Activated CD8-positive, alpha-beta memory T cell treated with anti-CD3 and anti-CD28 coated beads, Interleukin-2, amount 50 U/mL, for 4 hours (primary cell): ENCODE measurements at regions not wholly inside any gene's neighbourhood (a gene's known extent, or its start where the extent isn't known, plus 50 kb on each side); places are given as distances from the start of the nearest gene placed in this dataset.
"Not testable (repeated sequence)": the region's sequence is repeated elsewhere in the genome, so short reads cannot be mapped to it uniquely, and the experiment has no call there.

Experiments
- DNase-seq: peaks from one replicate; pipeline ENCODE4 v3.0.0-alpha.2; 2020

DNA sequence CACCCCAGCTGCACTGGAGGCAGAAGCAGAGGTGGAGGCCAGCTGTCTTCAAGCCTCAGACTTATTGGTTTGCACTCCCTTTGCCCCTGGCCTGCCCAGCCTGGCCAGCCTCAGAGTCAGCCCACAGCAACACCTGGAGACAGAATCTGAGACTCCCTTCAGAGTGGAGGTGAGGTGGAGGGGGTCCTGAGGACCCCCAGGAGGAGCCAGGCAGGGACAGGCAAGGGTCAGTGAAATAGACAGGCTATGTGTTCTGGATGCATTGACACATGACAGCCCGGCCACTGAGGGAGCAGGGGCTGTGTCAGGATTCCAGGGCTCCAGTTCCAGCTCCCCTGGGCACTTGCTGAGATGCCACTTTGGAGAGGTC lies 309.7 kb downstream of the MYCN start:
- DNase-seq, result no peak

DNA sequence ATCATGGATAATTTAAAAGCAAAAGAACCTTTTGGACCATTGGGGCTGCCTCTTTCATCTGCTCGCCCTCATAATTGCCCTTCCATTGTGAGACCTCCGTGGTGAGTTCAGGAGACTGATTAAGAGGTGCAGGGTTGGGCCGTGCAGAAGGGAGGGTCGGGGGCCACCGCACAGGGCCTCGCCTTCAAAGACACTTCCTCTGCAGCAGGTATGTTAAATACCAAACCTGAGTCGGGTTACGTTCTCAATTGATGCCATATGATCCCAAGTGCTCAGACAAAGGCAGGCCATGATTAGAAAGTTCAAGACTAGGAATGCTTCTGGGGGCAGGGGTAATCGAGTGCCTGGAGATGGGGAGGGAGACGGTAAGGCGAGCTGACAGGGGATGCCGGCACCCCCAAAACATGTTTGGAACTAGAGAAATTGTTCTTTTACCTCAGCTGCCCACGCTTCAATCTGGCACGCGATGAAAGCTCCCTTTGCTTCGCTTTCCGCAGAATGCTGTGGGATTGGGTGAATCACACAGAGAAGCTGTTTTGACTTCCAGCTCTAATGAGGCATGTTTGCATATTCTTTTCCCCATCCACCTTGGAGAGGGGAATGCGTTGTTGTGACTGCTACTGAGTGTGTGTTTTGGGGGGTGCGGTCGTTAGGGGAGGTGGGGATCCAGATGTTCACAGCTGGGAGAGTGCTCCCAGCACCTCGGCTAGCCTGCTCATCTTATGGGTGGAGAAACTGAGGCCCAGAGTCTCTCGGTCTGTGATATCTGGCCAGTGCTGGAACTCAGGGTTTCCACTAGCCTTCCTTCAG lies 309.1 kb downstream of the MYCN start:
- no peak for DNase-seq

DNA sequence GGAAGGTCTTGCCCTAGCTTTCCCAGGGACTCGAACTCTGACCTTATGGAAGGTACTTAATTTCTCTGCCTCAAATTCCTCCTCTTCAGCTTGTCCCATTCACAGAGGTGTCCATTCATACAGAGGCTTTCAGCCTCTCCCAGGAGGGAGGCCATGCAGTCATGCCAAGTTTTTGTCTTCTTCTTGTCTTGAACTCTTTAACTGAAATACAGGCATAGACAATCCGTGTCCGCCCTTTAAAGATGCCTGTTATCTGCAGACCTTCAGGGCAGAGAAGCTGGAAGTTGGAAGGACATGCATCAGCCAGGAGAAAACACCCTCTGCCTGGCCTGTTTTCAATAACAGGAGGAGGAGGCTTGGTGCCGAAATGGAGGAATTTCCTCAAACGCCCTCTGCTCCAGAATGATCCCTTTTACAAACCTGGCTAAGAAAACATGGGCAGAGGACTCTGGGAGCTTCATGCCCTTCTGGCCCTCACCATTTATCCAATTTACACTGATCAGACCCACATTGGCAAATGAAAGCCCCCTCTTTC lies 308.3 kb downstream of the MYCN start:
- DNase-seq, result no peak

DNA sequence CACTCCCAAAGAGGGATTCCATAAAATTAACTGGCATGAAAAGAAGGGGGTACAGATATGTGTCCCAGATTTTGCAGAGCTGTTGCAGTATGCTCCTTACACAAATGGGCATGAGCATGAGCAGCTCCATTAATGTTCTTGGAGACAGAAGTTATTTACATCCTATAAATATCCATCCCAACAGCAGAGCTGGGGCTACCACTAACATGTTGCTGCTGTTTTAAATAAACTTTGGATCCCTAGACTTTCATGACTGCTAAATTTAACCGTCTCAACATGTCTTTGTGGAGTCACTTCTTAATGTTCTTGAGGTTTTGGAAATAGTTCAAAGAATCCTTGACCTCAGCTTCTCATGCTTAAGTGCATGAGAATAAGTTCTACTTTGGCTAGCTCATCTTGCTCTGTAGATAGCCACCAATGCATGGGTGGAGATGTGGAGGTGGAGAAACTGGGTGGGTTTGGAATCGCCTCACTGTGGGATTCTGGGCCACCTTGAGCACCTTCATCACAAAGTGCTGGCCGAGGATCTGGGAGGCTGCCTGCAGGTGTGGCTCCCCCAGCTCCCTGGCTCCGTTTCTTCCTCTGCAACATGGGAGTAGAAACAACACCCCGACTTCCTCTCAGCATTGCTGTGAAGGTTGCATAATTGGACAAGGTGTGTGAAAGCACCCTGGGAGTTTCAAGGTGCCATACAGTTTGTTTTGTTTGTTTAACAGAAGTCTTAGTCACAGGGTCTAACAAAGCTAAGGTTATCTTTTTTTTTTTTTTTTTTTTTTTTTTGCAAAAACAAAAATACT lies 307.2 kb downstream of the MYCN start:
- DNase-seq, result no peak

DNA sequence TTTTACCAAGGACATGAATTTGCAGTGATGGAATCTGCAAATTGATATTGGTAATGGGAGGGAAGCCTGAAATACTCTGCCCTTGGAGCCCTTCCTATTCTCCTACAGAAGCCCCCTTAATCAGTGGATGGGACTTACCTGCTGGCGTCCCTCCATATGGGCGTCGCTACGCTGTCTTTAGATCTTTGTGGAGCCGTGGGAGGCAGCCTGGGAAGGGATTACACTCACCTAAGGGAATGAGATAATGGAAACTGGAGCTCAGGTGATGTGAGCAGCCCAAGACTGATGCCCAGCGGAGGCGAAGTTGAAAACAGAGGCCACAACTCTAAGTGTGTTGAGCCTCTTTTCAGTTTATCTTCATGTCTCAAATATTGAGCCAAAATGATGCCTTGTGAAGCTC lies 306.6 kb downstream of the MYCN start:
- DNase-seq, result no peak

DNA sequence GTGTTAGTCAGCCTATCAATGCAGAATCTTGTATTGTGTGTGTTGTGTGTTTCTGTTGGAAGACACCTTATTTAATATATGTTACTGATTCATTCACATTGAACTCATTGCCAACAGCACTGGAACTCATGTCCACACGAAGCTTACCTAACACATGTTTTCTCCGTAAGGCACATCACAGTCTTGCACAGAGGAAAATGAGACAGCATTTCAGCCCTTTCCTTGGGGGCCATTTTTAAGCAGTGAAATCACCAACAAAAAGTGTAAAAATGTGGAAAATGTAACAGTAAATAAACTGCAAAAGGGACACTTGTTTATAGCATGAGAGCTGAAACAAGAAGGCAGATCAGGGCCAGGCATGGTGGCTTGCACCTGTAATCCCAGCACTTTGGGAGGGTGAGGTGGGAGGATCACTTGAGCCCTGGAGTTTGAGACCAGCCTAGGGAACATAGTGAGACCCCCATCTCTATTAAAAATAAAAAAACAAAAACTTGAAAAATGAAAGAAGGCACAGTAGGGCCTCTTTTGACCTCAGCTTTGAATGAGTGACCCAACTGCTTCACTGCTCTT lies 306.0 kb downstream of the MYCN start:
- no peak for DNase-seq

DNA sequence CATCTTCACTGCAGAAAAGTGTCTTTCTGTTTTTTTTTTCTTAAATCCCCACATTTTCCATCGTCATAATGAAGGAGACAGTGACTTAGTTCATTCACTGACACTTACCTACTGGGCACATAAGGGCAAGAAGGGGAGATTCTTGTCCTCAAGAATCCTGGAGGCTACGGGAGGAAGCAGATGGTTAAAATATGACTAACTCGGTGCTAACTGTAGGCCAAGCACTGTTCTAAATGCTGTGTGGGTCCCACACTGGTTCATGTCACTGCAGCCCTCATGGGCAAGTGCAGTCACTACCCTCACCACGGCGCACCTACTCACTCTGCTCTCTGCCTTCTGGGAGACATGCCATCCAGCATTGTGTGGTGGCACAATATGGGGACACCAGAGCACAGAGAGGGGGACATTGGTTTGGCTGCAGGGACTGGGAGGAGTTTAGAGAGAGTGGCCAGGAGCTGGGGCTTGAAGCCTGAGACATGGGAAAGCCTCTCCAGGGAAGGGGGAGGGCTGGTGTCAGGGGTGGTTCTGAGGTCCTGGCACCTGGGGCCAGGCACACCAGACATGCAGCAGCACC lies 305.2 kb downstream of the MYCN start:
- DNase-seq, result no peak

DNA sequence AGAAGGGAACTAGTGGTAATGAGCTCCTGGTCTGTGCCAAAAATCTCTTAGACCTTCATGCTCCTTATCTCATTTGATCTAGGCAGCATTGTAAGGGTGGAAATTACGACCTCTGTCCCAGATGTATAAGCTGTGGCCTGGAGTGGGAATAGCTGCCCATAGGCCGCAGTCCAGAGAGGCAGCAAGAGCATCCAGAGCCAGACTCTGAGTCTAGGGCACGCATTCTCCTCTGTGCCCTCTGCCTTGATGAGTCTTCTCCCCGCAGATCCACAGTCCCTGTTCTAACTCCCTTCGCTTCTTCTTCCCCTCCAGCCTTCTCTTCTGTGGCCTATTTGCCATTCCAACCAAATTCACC lies 304.6 kb downstream of the MYCN start:
- no peak for DNase-seq

DNA sequence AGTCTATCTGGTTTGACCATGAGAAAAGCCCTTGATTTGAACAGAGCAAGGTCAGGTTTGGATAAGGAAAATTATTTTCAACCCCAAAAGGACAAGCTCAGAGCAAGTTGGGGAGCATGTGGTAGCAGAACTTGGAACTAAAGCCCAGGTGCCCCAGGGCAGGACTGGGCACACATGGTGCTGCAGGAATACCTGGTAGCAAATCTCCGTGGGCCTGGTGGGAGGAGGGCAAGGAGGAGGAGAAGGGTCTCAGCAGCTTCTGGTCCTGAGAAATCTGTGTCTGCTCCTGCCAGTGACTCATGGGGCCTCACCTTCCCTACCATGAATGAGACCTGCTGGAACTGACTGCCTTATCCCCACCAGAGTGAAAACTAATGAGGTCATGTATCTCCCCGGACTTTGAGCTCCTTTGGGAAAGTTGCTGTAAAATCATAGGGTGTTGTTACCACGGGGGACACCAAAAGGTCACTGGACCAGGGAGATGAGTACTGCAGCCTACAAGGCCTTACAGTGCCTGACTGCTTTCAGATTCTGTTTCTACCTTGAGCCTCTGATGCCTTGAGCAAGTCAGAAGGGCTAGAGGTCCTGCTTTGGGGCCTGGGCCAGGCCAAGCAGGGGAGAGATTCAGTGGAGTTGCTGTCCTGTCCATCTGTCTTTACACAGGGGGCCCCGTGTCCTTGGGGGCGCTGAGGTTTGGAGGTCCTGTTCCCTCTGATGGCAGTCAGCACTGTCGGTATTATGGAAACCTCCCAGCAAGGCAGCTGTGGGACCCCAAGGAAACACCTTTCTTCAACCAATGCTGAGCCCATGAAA lies 304.0 kb downstream of the MYCN start:
- DNase-seq, result no peak

DNA sequence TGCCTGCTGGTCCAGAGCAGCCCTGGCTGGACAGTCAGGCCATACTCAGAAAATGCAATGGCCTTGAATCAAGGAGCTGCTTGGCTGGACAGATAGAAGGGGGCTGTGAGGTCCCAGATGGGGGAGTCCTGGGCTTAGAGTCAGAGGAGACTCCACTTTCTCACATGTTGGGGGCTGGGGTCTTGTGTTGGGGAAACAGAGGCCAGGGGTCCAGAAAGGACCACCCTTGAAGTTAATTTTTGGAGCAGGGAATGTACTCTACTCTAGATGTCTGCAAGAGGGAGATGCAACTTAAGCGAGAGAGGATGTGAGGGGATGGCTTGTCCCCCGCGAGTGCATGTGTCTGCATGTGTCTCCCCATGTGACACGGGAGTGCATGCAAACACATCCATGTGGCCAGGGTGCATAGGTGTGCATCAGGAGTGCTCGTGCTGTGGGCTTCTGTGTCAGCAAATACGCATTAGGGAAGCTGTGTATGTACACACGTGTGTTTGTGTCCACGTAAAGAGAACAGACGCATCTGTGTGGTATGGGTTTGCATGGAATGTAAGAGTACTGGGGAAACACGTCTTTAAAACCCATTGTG lies 303.2 kb downstream of the MYCN start:
- DNase-seq, result no peak

DNA sequence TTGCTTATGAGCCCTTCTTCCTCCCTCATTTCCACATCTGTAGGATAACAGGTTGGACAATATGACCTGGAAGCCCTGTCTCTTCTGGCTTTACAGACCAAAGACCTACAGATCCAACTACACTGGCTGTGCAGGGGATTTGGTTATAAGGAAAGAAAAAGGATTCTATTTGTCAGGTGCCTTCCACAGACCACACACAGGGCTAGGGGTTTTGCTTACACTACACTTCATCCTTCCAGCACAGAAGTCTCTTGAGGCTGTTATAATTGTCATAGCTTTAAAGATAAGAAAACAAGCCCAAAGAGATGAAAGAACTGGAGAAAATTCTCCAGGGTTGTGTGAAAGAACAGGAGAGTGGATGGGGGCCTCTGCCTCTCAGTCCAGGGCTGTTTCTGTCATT lies 302.6 kb downstream of the MYCN start:
- no peak for DNase-seq

DNA sequence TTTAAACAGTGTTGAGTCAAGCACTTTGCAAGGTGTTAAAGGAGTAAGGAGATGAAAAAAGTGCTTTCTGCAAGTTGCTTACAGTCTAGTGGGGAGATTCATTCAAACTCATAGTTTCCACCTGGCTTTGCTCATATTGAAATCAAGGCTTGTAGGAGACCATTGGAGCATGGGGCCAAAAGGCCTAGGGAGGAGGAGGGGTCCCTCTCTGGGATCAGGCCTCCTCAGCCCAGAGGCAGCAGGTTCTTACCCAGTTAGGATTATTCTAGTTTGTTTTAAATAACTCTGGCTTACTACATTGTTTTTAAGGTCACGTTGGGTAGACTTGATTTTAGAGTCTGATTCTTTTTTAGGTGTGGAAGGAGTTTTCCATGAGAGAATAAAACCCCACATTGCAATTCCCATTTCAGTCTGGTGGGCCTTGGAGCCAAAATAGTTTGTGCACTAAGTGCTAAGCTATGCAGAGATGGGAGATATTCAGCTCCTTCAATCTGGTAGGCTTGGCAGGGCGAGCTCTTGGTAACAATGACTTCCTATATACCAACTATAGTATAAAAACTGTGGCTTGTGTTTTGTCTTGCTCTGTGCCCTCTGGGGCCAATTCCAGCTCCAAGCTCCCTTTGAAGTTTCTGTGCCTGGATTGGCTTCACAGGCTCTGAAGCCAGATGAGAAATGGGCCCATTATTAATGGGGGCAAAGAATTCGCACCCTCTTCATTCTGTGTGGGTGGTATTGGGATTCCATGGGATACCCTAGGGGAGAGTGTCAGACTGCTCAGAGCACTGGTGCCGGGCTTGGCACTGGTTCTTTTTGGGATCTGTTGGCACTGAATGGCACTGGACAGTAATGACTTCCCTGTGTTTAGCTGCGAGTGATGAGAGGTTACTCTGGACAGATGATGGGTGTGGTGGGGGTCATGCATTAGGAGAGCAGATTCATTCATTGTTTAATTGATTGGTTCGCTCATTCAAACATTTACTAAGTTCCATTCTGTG lies 301.1 kb downstream of the MYCN start:
- DNase-seq, result no peak

DNA sequence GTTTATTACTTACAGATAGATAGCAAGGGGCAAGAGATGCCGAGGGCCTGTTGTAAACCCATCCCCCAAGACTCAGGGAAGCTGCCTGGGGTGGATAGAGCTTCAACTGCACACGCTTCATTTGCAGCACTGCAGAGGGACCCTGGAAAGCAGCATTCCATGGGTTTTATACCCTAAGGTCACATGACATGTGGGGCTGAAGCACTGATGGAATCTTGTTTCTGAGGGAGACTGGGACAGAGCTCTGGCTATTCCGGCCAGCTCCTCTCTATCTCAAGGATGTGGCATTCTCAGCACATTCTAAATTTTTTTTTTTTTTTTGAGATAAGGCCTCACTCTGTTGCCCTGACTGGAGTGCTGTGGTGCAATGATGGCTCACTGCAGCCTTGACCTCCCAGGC lies 300.1 kb downstream of the MYCN start:
- no peak for DNase-seq

DNA sequence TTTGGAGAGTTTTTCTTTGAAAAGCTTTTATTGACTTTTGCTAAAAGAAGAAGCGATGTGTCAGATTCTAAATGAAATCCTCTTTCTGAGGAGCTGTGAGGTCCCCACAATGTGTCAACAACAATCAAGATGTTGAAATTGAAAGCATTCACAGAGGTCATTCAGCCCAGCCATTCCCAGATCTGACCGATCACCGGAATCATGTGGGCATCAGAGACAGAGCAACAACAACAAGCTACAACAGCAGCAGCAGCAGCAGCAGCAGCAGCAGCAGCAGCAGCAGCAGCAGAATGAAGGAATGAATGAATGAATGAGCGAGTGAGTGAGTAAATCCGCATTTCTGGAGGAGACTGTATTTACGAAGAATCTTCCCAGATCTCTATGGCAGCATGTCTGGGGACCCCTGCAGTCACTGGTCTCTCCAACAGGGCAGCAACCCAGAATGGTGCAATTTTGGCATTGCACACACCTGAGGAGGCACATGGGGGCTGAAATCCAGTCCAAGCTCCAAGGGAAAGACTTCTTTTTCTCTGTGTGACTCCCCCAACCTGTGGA lies 299.0 kb downstream of the MYCN start:
- no peak for DNase-seq

DNA sequence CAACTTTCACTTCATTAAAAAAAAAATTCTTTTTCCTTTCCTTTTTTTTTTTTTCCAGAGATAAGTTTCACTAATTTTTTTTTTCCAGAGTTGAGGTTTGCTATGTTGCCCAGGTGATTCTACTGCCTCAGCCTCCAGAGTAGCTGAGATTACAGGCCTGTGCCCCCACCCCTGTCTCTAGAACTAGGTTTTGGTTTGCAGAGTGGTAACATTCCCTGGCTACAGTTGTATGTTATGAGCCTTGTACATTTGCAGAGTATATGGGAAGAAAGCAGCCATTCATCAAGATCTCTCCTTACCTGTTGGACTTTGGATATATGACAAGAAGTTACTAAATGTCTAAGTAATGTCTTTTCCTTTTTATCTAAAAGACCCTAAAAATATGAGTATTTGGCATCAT lies 298.4 kb downstream of the MYCN start:
- no peak for DNase-seq

DNA sequence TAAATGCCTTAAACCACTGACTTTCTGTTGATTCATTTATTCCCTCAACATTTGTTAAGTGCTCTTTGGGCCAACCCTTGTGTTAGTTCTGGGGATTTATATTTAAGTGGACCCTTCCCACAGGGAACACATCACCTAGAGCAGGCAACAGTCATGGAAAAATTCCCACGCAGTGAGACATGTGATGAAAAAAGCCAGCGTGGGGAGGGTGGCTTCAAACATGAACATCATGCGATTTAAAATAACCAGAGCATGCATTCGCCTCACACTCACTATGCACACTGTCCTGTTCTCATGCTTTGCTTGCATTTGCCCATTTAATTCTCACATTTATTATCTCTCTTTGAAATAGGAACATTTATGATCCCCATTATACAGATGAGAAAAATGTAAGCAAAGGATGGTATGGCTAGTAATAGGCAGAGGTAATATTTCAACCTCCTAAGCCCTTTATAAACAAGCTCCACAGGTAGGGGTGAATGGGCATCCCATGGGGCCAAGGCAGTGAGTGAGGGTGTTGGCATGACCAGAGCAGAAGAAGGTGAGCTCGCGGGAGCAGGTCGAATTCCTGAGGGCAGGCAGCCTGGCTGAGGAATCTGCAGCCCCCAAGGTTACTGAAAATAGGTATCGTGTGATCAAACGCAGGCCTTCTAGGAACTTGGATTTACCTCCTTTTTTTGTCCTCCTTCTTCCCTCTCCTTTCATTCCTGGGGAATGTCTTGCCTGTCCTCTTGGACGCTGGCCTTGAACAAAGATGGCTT lies 297.8 kb downstream of the MYCN start:
- no peak for DNase-seq

DNA sequence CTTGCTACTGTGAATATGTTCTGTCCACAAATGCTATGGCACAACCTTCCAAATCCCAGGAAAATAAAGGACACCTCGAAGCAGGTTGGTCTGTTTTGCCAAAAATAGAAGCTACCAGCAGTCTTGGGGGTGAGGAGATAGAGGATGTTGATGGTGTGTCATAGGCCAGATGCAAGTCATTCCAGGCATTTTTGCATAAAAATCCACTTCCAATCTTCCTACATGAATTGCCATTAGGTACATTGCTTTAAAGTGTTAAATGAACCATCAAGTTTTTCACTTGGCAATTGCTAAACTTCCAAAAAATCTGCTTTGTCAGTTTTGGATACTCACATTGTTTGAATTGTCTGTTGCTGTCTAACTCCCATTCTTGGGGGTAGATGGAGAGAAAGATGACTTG lies 295.4 kb downstream of the MYCN start:
- DNase-seq, result no peak

DNA sequence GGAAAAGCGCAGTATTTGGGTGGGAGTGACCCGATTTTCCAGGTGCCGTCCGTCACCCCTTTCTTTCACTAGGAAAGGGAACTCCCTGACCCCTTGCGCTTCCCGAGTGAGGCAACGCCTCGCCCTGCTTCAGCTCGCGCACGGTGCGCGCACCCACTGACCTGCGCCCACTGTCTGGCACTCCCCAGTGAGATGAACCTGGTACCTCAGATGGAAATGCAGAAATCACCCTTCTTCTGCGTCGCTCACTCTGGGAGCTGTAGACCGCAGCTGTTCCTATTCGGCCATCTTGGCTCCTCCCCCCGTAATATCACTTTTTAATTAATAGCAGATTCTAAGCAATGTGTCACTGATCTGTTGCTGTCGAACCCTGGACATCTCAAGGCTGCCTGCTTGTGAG lies 294.9 kb downstream of the MYCN start:
- not testable (repeated sequence) for DNase-seq

DNA sequence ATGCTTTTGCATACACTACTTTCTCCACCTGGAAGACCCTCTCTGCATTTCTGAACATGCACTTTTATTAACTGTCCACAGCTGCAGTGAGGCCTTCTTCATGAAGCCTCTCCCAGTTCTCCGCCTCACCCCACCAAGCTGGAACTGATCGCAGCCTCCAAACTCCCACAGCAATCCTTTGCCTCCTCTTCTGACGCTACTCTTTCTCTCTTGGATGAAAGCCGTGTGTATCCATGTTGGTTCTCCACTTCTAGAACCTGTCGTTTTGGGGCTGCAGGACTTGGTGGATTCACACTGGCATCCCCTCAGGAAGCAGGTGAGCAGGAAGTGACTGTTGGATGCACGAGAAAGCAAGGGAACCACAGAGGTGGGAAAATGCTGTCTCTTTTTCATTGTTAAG lies 288.6 kb downstream of the MYCN start:
- no peak for DNase-seq

DNA sequence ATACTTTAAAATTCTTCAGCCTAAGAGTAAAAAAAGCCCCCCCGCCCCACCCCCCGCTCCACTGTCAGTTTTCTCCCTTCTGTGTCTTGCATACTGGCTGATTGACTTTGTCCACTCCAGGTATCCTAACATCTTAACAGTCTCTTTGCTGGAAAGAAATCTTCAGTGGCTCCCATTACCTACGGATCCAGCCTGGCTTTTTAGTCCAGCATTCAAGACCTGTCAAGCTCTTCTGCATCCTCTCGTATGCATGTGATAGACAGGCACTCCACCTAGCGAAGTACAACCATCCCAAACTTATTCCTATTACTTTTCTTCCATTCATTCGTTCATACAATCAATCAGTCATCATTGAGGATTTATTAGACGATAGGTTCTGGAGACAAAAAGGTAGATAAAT lies 288.1 kb downstream of the MYCN start:
- DNase-seq, result no peak
